Fibroblast of pulmonary artery (primary cell): ENCODE measurements at regions not wholly inside any gene's neighbourhood (a gene's known extent, or its start where the extent isn't known, plus 50 kb on each side); places are given as distances from the start of the nearest gene placed in this dataset.
"Not testable (repeated sequence)": the region's sequence is repeated elsewhere in the genome, so short reads cannot be mapped to it uniquely, and the experiment has no call there.

ENCODE experiments used
- DNase-seq: peaks from one replicate; pipeline ENCODE4 v3.0.0-alpha.2; 2010; ENCODE audit warnings: low read depth
- H3K4me3 ChIP-seq: replicated peaks from 2 replicates; pipeline ENCODE4 v1.5.1; 2011; ENCODE audit warnings: low read depth, mild to moderate bottlenecking, control low read depth, low read length, moderate library complexity
- CTCF ChIP-seq: IDR thresholded peaks from 2 replicates; pipeline ENCODE4 v1.5.1; 2011; ENCODE audit warnings: mild to moderate bottlenecking, control low read depth, low read length, inconsistent platforms; ENCODE audit errors: missing control alignments

- H3K4me3 ChIP-seq, result no peak overlapping the region
- no peak for TF ChIP-seq CTCF
- no peak for DNase-seq
Measured at GRCh38 chr19:28301463-28301862, 911.5 kb downstream of the UQCRFS1 start.

GRCh38 chr19:28299649-28300048, 913.3 kb downstream of the UQCRFS1 start:
- no peak overlapping the region for H3K4me3 ChIP-seq
- TF ChIP-seq CTCF, result no peak
- no peak for DNase-seq

GRCh38 chr19:28297586-28298157, 915.3 kb downstream of the UQCRFS1 start:
- no peak for DNase-seq
- no peak overlapping the region for H3K4me3 ChIP-seq
- no peak for TF ChIP-seq CTCF

- no peak for TF ChIP-seq CTCF
- no peak overlapping the region for H3K4me3 ChIP-seq
- no peak for DNase-seq
Measured at GRCh38 chr19:28297036-28297435, 915.9 kb downstream of the UQCRFS1 start.

- DNase-seq, result peak; percentile 35
- no peak for TF ChIP-seq CTCF
- no peak overlapping the region for H3K4me3 ChIP-seq
Measured at GRCh38 chr19:28296506-28296905, 916.4 kb downstream of the UQCRFS1 start.

GRCh38 chr19:28294975-28295374, 918.0 kb downstream of the UQCRFS1 start:
- H3K4me3 ChIP-seq, DNase-seq: not testable (repeated sequence)

- H3K4me3 ChIP-seq, result no peak overlapping the region
- TF ChIP-seq CTCF, result no peak
- peak; percentile 51 for DNase-seq
Measured at GRCh38 chr19:28294395-28294794, 918.6 kb downstream of the UQCRFS1 start.

- TF ChIP-seq CTCF, result no peak
- no peak overlapping the region for H3K4me3 ChIP-seq
- DNase-seq, result no peak
Measured at GRCh38 chr19:28293685-28294084, 919.3 kb downstream of the UQCRFS1 start.
